ENCODE measurements at regions not wholly inside any gene's neighbourhood (a gene's known extent, or its start where the extent isn't known, plus 50 kb on each side); places are given as distances from the start of the nearest gene placed in this dataset.
"Not testable (repeated sequence)": the region's sequence is repeated elsewhere in the genome, so short reads cannot be mapped to it uniquely, and the experiment has no call there.

- DNase-seq (ENCODE audit: low read depth): no peak
Observed at GRCh38 chr2:12453731-12454130, 263.0 kb upstream of the TRIB2 start.

- DNase-seq (ENCODE audit: low read depth): no peak
Observed at GRCh38 chr2:12455661-12456060, 261.1 kb upstream of the TRIB2 start.

- DNase-seq (ENCODE audit: low read depth): peak; percentile 52
Observed at GRCh38 chr2:12456293-12457106, 260.2 kb upstream of the TRIB2 start.

- DNase-seq (ENCODE audit: low read depth): no peak
Observed at GRCh38 chr2:12457831-12458230, 258.9 kb upstream of the TRIB2 start.

GRCh38 chr2:12463189-12463588 is 253.5 kb upstream of the TRIB2 start:
- DNase-seq (ENCODE audit: low read depth): no peak

- DNase-seq (ENCODE audit: low read depth): no peak
Observed at GRCh38 chr2:12465631-12466135, 251.1 kb upstream of the TRIB2 start.

GRCh38 chr2:12467303-12467702 is 249.4 kb upstream of the TRIB2 start:
- no peak for DNase-seq (ENCODE audit: low read depth)

GRCh38 chr2:12469141-12469561 is 247.6 kb upstream of the TRIB2 start:
- no peak for DNase-seq (ENCODE audit: low read depth)

- DNase-seq (ENCODE audit: low read depth): not testable (repeated sequence)
Observed at GRCh38 chr2:12472265-12472664, 244.5 kb upstream of the TRIB2 start.

- DNase-seq (ENCODE audit: low read depth): no peak
Observed at GRCh38 chr2:12478151-12479064, 238.3 kb upstream of the TRIB2 start.

GRCh38 chr2:12479065-12479601 is 237.6 kb upstream of the TRIB2 start:
- DNase-seq (ENCODE audit: low read depth): no peak

GRCh38 chr2:12484536-12485115 is 232.1 kb upstream of the TRIB2 start:
- DNase-seq (ENCODE audit: low read depth): no peak

- DNase-seq (ENCODE audit: low read depth): no peak
Observed at GRCh38 chr2:12486205-12487118, 230.3 kb upstream of the TRIB2 start.

GRCh38 chr2:12487253-12488004 is 229.3 kb upstream of the TRIB2 start:
- no peak for DNase-seq (ENCODE audit: low read depth)

- no peak for DNase-seq (ENCODE audit: low read depth)
Observed at GRCh38 chr2:12488352-12489318, 228.1 kb upstream of the TRIB2 start.

- DNase-seq (ENCODE audit: low read depth): no peak
Observed at GRCh38 chr2:12490641-12491040, 226.1 kb upstream of the TRIB2 start.

- DNase-seq (ENCODE audit: low read depth): not testable (repeated sequence)
Observed at GRCh38 chr2:12492360-12492759, 224.4 kb upstream of the TRIB2 start.

GRCh38 chr2:12493031-12493513 is 223.7 kb upstream of the TRIB2 start:
- DNase-seq (ENCODE audit: low read depth): no peak
